T-helper 1 cell (primary cell): ENCODE measurements at regions not wholly inside any gene's neighbourhood (a gene's known extent, or its start where the extent isn't known, plus 50 kb on each side); places are given as distances from the start of the nearest gene placed in this dataset.

Experiments used
- DNase-seq, 5 donors: peaks; one replicate each; pipeline ENCODE4 v3.0.0-alpha.2; 2012 to 2020

- no peak for DNase-seq
Measured at GRCh38 chr2:6301426-6301825, 564.3 kb downstream of the CMPK2 start.

DNA sequence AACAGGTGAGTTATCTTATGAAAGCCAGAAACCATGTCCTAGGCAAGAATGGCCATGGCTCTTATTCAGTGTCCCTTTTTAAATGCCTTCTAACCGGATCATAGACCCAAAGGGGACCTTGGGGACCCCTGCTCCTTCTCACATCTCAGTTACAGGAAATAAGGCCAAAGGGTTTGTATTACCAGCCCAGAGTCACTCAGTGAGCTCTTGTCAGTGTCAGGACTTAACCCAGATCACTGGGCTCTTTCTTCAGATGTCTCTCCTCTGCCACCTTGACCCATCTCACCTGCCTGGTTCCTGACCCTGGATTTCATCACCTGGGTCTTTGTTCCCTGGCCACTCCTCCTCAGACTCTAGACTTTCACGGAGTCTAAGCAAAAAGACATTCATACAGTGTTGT lies 556.7 kb downstream of the CMPK2 start:
- DNase-seq = no peak

DNA sequence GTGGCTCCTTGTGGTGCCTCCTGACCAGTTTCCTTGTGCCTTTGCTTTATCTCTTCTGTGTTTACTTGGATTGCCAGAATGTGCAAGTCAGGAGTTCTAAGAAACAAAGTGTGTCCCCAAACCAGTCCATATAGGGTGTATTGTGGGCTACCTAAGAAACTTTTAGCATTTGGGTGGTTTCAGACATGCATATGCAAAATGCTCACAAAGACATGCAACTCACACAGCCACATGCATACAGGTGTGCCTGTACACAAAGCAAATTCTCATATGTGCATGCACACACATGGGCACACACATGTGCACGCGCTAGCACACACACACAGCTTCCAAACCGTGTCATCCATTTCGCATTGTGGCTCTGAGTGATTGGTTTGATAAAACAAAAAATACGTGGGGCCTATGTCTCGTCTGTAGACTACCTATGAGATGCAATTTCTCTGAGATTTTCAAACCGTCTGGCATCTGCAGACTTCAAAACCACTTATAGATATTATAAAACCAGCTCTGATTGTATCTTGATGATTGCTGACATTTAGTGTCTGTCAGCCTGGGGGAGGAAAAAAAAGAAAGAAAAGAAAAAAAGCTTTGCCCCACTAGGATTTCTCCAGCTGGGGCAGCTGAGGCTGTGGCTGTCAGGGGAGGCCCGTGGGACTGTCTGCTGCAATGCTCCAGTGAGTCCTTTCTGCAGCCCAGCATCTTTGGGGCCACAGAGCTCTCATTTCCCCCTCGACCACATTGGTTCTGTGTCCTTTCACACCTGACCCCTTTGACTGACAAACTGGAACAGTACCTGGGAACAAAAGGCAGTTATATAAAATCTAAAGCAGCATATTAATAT lies 556.1 kb downstream of the CMPK2 start:
- no peak for DNase-seq

- DNase-seq = no peak
Measured at GRCh38 chr2:6310256-6311215, 555.2 kb downstream of the CMPK2 start.

- DNase-seq = no peak
Measured at GRCh38 chr2:6312367-6312766, 553.3 kb downstream of the CMPK2 start.

DNA sequence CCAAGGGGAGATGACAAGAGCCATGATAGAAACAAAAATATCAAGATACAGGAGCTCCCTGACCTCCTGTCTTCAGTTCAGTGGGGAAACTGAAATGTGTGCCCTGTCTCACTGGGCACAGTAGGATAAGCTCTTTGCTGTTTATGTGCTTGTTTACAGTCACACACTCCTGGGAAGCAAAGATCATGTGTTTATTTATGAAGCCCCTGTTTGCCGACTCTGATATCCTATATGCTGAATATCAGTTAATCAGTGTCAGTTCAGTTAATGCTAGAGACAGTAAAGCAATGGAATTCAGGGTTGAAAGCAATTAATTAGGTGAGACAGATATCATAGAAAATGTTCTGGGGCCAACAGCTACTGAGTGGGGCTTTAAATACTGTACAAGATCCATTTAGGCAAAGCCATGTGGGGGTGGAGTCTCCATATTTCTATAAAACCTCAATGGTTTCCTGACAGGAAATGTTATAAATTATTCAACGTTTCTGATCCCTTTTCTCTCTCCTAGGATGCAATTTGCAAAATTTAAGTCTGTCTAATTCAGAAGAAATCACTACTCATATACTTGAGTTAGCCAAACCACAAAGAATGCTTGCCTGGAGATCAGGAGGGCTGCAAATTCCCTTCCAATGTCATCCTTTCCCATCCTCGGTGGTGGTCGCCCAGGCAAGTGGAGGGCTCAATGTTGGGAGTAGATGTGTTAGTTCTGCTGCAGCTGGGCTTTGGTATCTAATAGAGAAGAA lies 551.3 kb downstream of the CMPK2 start:
- DNase-seq = no peak

- no peak for DNase-seq
Measured at GRCh38 chr2:6325616-6326015, 540.1 kb downstream of the CMPK2 start.

GRCh38 chr2:6326958-6327357 lies 538.7 kb downstream of the CMPK2 start:
- no peak for DNase-seq

DNA sequence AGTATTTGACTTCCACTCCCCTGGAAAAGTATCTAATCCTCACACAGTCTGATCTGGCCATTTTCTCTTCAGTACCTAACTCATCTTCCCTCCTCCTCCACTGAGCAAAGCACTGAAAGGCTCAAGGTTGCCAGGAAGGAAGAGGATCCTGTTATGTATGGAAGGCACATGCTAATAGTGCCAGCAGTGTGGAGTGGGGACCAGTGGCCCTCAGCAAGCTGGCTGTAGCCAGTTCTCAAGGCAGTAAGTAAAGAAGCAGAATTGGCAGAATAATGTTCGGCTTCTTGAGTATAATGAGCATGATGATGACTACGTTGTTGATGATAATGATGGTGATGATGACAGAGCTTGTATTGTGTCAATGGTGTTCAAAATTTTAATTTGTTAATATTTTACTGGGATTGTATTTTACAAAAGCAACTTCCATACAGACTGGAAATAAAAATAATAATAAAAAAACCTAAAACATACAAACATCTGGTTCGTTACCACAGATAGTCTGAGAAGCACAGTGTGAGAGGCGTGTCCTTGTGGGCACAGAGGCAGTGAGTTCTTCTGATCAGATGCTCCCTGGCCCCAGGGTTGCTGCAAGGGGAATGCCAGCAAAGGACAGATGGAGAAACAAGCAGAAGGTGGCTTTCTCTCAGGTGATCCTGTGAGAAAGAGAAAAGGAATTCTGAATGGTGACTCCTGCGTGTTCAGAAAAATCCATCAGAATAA lies 528.8 kb downstream of the CMPK2 start:
- DNase-seq = no peak

GRCh38 chr2:6337472-6337820 lies 528.3 kb downstream of the CMPK2 start:
- no peak for DNase-seq

DNA sequence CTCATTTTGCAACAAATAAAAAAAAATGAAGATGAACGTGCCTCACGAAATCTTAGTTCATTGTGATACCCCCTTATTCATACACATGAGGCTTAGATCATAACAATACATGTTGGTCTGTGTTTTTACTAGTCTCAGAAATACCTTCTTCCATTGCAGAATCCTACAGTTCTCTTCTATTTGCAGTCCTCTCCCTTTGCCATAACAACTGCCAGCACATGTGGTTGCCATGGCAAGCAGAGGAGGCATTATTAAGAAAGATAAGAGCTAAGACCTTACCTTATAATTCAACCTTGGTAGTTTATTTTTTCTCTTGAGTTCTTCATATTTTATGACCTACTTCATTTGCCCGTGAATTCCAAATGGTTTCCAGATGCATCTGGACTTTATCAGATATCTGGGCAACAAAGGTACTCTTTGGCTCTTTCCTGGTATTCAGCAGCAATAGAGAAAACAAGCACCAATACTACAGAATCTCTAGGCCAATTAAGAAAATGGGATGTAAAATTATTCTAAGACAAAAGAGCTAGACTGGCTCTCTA lies 524.0 kb downstream of the CMPK2 start:
- DNase-seq = no peak

DNA sequence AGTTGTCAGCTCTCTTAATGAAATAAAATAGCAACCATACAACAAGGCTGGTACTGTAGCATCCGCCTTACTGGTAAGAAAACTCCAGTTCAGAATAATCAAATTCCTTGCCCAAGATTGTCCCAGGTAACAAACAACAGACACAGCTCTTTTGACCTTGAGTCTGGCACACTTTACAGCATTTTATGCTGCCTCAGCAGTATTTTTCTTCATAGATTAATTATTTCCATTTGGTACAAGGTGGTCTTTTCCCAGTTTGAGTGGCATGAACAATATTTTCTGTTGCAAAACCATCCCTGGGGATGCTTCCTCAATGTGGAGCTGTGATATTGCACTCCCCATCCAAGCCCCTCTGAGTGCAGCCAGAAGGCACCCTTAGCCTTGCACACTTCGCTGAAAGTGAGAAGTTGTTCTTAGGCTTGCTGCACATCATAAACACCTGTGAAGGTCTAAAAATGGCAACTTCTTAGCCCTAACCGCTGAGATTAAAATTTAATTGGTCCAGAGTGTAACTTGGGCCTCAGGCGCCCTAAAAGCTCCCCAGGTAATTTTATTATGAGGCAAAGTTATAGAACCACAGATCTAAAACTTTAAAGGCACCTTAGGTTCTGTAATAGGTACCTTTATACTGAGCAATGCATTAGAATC lies 523.3 kb downstream of the CMPK2 start:
- DNase-seq = no peak

DNA sequence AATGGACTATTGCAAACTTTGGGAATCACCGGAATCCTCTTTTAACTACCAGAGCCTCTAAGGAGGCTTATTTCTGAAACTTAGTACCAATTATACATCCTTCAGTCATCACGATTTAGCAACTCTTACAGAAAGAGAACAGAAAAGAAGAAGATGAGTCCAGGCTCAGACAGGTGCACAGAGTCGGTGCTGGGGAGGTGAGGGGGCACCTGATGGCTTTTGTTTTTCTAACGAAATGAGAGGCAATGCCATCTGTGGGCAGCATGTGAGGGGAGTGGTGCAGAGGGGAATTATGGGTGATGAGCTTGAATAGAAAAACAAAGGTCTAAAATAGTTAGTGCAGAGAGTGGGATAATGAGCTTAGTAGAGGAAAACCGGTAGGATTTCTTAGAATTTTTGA lies 522.6 kb downstream of the CMPK2 start:
- no peak for DNase-seq

DNA sequence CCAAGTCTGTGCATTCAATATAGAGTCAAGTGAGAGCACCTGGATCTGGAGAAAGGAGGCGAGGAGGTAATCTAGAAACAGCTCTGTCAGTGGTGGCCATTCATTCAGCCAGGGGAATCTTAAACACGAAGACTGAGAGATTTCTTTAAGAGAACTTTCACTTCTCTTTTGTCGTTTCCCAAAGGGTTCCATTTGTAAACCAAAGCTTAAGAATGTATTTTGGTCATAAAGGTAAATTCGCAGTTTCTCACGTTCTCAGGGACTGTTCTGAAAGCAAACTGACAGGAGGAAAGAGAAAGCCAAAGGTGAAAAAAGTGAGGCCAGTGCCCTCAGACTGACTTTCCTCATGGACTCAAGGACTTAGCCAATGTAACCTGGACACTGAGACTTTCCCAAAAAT lies 513.5 kb downstream of the CMPK2 start:
- no peak for DNase-seq

- DNase-seq = no peak
Measured at GRCh38 chr2:6352906-6353515, 512.7 kb downstream of the CMPK2 start.

GRCh38 chr2:6353669-6354068 lies 512.0 kb downstream of the CMPK2 start:
- no peak for DNase-seq

GRCh38 chr2:6354546-6354945 lies 511.2 kb downstream of the CMPK2 start:
- no peak for DNase-seq

DNA sequence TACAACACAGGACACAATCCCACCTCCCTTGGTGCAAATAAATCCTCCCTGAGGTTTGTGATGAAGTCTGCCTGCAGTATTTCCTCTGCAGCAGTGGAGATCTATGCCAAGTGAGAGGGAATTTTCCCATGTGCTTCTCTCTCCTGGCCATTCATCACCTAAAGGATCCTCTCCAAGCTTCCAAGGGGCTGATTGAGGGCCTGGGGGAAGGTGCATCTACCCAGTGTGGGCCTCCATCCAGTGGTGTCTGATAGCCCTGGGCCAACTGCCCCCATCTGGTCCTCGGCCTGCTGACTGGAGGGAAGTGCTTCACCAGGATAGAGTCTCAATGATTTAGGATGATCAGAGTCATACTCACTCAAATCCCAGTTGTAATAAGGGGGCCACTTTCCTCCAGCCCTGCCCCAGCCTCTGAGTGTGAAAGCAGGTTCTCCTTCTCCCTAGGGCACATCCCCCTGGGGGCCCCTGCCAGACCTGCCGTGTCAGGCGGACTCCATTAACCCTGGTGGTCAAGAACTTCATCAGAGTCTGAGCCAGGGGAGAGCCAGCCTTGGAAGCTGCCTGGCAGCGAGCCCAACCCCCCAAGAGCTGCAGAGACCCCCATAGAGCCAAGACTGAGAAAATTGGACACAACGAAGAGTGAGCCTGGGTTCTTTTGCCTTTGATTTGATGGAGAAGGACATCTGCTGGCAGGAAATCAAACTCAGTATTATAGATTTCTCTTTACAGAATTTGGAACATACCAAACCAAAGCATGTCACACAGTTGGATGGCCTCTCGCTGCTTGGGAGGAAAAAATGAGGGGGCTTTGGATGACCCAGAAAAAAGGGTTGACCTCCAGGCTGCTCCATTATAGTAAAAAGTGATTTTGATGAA lies 509.6 kb downstream of the CMPK2 start:
- DNase-seq = no peak

DNA sequence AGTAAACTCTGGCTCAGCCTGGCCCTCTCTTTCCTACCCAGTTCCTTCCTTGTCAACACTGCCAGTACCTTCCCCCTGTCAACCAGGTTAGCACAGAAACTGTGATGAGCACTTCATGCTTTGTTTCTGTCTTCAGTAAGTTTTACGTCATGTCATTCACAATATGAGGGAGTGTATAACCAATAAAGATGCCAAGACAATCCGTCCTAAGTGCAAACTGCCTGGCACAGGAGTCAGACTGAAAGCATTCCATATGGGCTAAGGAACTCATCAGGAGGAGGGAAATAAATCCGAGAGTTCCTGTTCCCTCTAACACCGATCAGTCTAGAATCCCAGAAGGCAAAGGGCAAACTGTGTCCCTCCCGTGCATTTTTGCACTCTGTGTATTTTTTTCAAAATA lies 507.2 kb downstream of the CMPK2 start:
- no peak for DNase-seq

DNA sequence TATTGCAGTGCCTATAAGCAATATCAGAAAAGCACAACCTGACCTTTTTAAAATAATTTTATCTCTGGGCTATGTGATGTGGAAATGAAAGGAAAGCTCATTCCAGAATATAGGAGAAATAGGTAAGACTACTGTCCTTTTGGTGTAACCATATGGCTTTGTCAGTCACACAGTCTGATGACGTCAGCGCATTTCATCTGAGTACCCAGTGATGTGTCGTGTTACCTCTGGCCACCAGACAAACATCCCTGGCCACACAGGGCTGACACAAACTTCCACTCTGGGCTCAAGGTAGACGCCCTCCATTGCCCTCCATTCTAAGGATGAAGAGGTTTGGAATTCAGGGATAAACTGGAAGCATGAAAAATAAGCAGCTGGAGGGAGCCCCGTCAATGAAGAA lies 506.7 kb downstream of the CMPK2 start:
- DNase-seq = no peak
